Esophagus muscularis mucosa (tissue), 3 donors: ENCODE measurements at regions not wholly inside any gene's neighbourhood (a gene's known extent, or its start where the extent isn't known, plus 50 kb on each side); places are given as distances from the start of the nearest gene placed in this dataset.

Experiments
- POLR2A ChIP-seq: fragments of 450-650 bp; IDR thresholded peaks from one replicate; pipeline ENCODE4 v1.6.1; 2017; ENCODE audit warnings: antibody characterized with exemption, moderate library complexity, mild to moderate bottlenecking, low read depth
- TF ChIP-seq, protein P1 (sequence below), 3 experiments: fragments of 200-600 bp in 2 of 3; fragments of 450-650 bp in 1 of 3; sonication (generic) in 2 of 3; IDR thresholded peaks; one replicate each; pipeline ENCODE4 v1.5.1; 2017 to 2019; ENCODE audit warnings: antibody characterized with exemption in 3 of 3, mild to moderate bottlenecking in 2 of 3, moderate library complexity in 1 of 3

DNA sequence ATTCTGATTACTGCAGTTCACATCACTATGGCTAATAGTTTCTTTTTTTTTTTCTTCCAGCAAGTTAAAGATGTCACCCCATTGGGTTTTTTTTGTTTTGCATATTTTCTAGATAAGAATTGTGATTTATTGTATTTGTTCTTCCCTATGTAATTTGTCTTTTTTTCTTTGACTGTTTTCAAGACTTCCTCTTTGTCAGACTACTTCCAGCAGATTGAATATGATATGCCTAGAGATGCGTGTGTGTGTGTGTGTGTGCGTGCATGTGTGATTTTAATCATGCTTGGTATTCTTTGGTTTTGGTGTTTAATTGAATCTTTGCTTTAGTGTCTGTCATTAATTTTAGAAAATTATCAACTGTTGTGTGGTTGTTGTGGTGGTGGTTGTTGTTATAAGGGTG is 166.7 kb upstream of the SLC39A10 start:
- TF ChIP-seq POLR2A = no peak
- TF ChIP-seq, protein P1, sequence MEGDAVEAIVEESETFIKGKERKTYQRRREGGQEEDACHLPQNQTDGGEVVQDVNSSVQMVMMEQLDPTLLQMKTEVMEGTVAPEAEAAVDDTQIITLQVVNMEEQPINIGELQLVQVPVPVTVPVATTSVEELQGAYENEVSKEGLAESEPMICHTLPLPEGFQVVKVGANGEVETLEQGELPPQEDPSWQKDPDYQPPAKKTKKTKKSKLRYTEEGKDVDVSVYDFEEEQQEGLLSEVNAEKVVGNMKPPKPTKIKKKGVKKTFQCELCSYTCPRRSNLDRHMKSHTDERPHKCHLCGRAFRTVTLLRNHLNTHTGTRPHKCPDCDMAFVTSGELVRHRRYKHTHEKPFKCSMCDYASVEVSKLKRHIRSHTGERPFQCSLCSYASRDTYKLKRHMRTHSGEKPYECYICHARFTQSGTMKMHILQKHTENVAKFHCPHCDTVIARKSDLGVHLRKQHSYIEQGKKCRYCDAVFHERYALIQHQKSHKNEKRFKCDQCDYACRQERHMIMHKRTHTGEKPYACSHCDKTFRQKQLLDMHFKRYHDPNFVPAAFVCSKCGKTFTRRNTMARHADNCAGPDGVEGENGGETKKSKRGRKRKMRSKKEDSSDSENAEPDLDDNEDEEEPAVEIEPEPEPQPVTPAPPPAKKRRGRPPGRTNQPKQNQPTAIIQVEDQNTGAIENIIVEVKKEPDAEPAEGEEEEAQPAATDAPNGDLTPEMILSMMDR (IDR thresholded peaks at IDR 0.05) = no peak
